ENCODE measurements at regions not wholly inside any gene's neighbourhood (a gene's known extent, or its start where the extent isn't known, plus 50 kb on each side); places are given as distances from the start of the nearest gene placed in this dataset.

DNA sequence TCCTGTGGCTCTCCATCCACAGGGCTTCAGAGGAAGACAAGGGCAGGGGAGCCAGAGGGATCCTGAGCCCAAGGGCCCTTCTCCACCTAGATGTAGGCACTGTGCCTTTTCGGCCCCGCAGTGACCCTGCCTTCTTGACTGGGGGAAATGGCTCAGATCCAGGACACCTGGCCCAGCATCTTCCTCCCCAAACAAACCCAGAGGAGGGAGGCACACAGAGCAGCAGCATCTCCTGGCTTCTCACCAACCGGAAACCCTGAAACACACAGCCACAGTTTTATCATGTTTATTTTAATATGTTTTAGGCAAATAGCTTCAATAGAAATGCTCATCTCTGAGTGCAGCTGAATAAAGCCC, 84.5 kb upstream of the LRFN2 start:
- TF ChIP-seq, protein P1, sequence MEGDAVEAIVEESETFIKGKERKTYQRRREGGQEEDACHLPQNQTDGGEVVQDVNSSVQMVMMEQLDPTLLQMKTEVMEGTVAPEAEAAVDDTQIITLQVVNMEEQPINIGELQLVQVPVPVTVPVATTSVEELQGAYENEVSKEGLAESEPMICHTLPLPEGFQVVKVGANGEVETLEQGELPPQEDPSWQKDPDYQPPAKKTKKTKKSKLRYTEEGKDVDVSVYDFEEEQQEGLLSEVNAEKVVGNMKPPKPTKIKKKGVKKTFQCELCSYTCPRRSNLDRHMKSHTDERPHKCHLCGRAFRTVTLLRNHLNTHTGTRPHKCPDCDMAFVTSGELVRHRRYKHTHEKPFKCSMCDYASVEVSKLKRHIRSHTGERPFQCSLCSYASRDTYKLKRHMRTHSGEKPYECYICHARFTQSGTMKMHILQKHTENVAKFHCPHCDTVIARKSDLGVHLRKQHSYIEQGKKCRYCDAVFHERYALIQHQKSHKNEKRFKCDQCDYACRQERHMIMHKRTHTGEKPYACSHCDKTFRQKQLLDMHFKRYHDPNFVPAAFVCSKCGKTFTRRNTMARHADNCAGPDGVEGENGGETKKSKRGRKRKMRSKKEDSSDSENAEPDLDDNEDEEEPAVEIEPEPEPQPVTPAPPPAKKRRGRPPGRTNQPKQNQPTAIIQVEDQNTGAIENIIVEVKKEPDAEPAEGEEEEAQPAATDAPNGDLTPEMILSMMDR (IDR thresholded peaks at IDR 0.05; ENCODE audit: low read length) = no peak
- no peak for TF ChIP-seq EZH2 (optimal IDR thresholded peaks at IDR 0.05; ENCODE audit: low read depth, low read length)
- no peak for TF ChIP-seq EZH2phosphoT487 (IDR thresholded peaks at IDR 0.05; ENCODE audit: low read length)

All from MM.1S (cell line).